ENCODE measurements at regions not wholly inside any gene's neighbourhood (a gene's known extent, or its start where the extent isn't known, plus 50 kb on each side); places are given as distances from the start of the nearest gene placed in this dataset.
"Not testable (repeated sequence)": the region's sequence is repeated elsewhere in the genome, so short reads cannot be mapped to it uniquely, and the experiment has no call there.

DNA sequence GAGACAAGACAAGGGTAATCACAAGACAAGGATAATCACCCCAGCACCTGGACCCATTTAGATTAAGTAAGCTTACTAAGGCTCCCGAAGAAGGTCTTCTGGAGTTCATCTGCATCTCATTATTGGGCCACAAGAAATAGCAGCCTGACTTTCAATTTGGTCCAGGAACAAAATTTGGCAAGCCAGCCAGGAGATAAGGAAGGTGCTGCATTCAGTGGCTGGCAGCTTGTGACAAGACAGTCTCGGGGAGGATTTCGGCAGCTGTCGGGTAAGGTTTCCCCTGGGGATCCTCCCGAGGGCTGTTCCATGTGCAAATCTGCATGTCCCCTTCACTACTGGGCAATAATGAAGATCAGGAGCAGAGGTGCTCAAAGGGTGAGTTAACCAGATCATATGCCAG is 195.2 kb downstream of the FCRL5 start:
- no peak overlapping the region for H3K4me3 ChIP-seq (ENCODE audit: low read depth, poor library complexity, severe bottlenecking)
- 60 to 89% methylated on average over 5 of the region's 5 CpGs for WGBS, 2 donors
- TF ChIP-seq, protein P1, sequence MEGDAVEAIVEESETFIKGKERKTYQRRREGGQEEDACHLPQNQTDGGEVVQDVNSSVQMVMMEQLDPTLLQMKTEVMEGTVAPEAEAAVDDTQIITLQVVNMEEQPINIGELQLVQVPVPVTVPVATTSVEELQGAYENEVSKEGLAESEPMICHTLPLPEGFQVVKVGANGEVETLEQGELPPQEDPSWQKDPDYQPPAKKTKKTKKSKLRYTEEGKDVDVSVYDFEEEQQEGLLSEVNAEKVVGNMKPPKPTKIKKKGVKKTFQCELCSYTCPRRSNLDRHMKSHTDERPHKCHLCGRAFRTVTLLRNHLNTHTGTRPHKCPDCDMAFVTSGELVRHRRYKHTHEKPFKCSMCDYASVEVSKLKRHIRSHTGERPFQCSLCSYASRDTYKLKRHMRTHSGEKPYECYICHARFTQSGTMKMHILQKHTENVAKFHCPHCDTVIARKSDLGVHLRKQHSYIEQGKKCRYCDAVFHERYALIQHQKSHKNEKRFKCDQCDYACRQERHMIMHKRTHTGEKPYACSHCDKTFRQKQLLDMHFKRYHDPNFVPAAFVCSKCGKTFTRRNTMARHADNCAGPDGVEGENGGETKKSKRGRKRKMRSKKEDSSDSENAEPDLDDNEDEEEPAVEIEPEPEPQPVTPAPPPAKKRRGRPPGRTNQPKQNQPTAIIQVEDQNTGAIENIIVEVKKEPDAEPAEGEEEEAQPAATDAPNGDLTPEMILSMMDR (IDR thresholded peaks at IDR 0.05) = no peak
- TF ChIP-seq POLR2A (IDR thresholded peaks at IDR 0.05) = no peak
- intact Hi-C loops (cut with DNase I; ENCODE audit: low total_unique reads) = no loop called here
- DNase-seq (ENCODE audit: low spot score in 2 of 2) = no peak

DNA sequence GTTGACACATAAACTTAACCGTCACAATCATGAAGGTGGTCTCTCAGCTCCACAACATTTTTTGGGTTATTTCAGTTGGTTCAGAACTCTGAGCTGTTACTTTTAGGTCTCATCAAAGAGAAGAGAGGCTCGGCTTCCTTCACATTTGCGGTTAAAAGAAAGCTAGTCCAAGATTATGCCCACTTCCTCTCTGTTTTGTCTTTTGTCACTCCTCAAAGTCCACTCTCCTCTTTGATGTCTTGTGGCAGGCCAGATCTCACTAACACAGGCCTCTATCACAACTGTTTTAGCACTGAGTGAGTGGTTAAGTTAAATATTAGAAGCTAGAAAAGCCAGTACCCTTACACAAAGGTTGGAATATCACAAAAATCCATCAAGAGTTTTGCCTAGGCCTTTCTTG is 195.7 kb downstream of the FCRL5 start:
- intact Hi-C loops (cut with DNase I; ENCODE audit: low total_unique reads) = no loop called here
- DNase-seq (ENCODE audit: low spot score in 2 of 2) = no peak
- WGBS, 2 donors = 81% methylated on average over 3 of the region's 3 CpGs
- no peak for TF ChIP-seq POLR2A (IDR thresholded peaks at IDR 0.05)
- TF ChIP-seq, protein P1 (IDR thresholded peaks at IDR 0.05) = no peak
- no peak overlapping the region for H3K4me3 ChIP-seq (ENCODE audit: low read depth, poor library complexity, severe bottlenecking)

DNA sequence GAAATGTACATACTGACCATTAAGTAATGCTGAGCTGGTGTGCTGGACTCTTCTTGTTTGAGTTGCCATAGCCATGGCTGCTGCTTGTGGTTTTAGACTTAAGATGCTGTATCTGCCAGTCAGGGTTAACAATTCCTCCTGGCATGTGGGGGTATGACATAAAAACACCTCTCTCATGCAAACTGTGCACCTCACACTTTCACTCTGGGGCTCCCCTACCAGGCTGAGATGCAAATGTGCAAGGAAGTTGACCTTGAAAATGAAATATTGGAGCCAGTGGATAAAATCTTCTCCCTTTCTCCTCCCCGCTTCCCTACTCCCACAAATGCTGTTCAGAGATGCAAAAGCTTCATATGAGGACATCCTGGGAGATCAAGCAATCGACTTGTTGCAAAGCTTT is 198.8 kb downstream of the FCRL5 start:
- no peak overlapping the region for H3K4me3 ChIP-seq (ENCODE audit: low read depth, poor library complexity, severe bottlenecking)
- TF ChIP-seq POLR2A (IDR thresholded peaks at IDR 0.05) = no peak
- TF ChIP-seq, protein P1 (IDR thresholded peaks at IDR 0.05) = no peak
- intact Hi-C loops (cut with DNase I; ENCODE audit: low total_unique reads) = no loop called here
- DNase-seq (ENCODE audit: low spot score in 2 of 2) = no peak
- 81 to 85% methylated on average over 2 of the region's 2 CpGs for WGBS, 2 donors

DNA sequence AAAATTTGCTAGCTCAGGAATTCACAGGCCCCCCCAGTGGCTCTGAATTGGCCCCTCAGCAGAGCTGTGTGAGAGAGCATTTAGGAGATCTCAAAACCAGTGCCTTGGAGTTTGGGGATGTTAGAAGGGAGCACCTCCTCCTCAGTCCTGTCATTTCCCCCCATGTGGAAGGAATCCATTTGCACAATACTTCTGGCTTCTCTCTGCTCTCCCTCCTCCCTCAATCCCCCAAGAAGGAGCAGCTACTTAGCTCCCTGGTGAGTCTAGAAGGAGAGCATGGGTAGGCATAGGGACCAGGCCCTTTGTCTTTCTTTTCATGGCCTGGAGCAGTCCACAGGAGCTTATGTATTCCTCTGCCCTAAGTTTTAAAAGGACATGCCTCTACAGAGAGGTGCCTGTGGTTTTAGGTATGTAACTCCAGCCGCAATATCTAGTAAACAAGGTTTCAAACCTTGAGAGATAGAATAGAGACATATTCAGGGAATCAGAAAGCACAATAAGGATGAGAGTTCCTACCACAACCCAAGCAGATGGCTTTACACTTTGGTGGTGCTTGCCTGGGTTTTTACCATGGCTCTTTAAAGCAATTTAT is 199.4 kb downstream of the FCRL5 start:
- intact Hi-C loops (cut with DNase I; ENCODE audit: low total_unique reads) = no loop called here
- 91% methylated on average over 1 of the region's 1 CpG for WGBS, 2 donors

DNA sequence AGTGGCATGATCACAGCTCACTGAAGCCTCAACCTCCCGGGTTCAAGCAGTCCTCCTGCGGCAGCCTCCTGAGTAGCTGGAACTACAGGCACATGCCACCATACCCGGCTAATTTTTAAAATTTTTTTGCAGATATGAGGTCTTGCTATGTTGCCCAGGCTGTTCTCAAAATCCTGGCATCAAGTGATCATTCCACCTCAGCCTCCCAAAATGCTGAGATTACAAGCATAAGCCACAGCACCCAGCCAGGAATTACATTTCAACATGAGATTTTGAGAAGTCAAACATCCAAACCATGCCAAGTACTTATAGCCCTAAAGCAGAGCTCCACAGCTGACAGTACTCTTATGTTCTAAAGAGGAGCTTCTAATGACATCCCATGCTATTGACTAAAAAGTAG is 200.1 kb downstream of the FCRL5 start:
- DNase-seq (ENCODE audit: low spot score in 2 of 2) = no peak
- WGBS, 2 donors = 85 to 93% methylated on average over 3 of the region's 3 CpGs
- intact Hi-C loops (cut with DNase I; ENCODE audit: low total_unique reads) = no loop called here
- no peak for TF ChIP-seq POLR2A (IDR thresholded peaks at IDR 0.05)
- TF ChIP-seq, protein P1 (IDR thresholded peaks at IDR 0.05) = no peak
- no peak overlapping the region for H3K4me3 ChIP-seq (ENCODE audit: low read depth, poor library complexity, severe bottlenecking)

More for the DNA sequence above, 199.4 kb downstream of the FCRL5 start:
- no peak for TF ChIP-seq POLR2A (IDR thresholded peaks at IDR 0.05)
- TF ChIP-seq, protein P1 (IDR thresholded peaks at IDR 0.05) = no peak
- no peak for DNase-seq (ENCODE audit: low spot score in 2 of 2)
- no peak overlapping the region for H3K4me3 ChIP-seq (ENCODE audit: low read depth, poor library complexity, severe bottlenecking)

DNA sequence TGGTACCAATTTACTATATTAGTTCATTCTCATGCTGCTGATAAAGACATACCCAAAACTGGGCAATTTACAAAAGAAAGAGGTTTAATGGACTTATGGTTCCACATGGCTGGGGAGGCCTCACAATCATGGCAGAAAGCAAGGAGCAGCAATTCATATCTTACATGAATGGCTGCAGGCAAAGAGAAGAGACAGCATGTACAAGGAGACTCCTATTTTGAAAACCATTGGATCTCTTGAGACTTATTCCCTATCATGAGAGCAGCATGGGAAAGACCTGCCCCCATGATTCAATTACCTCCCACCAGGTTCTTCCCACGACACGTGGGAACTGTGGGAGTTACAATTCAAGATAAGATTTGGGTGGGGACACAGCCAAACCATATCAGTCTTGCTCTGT is 200.5 kb downstream of the FCRL5 start:
- DNase-seq (ENCODE audit: low spot score in 2 of 2); H3K4me3 ChIP-seq (ENCODE audit: low read depth, poor library complexity, severe bottlenecking); intact Hi-C loops (cut with DNase I; ENCODE audit: low total_unique reads): not testable (repeated sequence)
- WGBS, 2 donors = 75 to 76% methylated on average over 2 of the region's 2 CpGs

Measured in lower leg skin (tissue), 4 donors.